BE2C (cell line): ENCODE measurements at regions not wholly inside any gene's neighbourhood (a gene's known extent, or its start where the extent isn't known, plus 50 kb on each side); places are given as distances from the start of the nearest gene placed in this dataset.

Source experiments
- DNase-seq: peaks from one replicate; pipeline ENCODE4 v3.0.0-alpha.2; 2020
- H3K27me3 ChIP-seq: fragments of 250-450 bp; sonication (Bioruptor Pico); 2 replicates; pipeline ENCODE4 v1.5.1; 2020; ENCODE audit warnings: mild to moderate bottlenecking
- H3K36me3 ChIP-seq: fragments of 250-450 bp; sonication (Bioruptor Pico); 2 replicates; pipeline ENCODE4 v1.5.1; 2020; ENCODE audit warnings: mild to moderate bottlenecking
- H3K4me1 ChIP-seq: fragments of 250-450 bp; sonication (Bioruptor Pico); 2 replicates; pipeline ENCODE4 v1.5.1; 2020
- H3K4me3 ChIP-seq: 2 replicates; pipeline ENCODE4 v1.5.1; 2011; ENCODE audit warnings: low read depth, low read length
- H3K9me3 ChIP-seq: fragments of 250-450 bp; sonication (Bioruptor Pico); 2 replicates; pipeline ENCODE4 v1.5.1; 2020
- CTCF ChIP-seq: IDR thresholded peaks from 2 replicates; pipeline ENCODE4 v1.5.1; 2012; ENCODE audit warnings: mild to moderate bottlenecking, low read depth, low read length

GRCh38 chr17:53353919-53354351, 468.8 kb upstream of the KIF2B start:
- peak; percentile 81 for DNase-seq
- Histone ChIP-seq H3K4me1 (no peaks in the 10 kb centered on the region), H3K36me3 (no peaks in the 10 kb centered on the region), H3K27me3 (no peaks in the 10 kb centered on the region), H3K9me3 (no peaks in the 10 kb centered on the region), H3K4me3 (peak overlapping the region; percentile 17; the same call in 1 of the 2 replicates)
- no peak for TF ChIP-seq CTCF

GRCh38 chr17:53344778-53345177, 477.9 kb upstream of the KIF2B start:
- Histone ChIP-seq H3K36me3 (no peaks in the 10 kb centered on the region), H3K27me3 (no peaks in the 10 kb centered on the region), H3K4me3 (no peak overlapping the region), H3K9me3 (no peaks in the 10 kb centered on the region), H3K4me1 (no peaks in the 10 kb centered on the region)
- no peak for TF ChIP-seq CTCF
- DNase-seq, result no peak

- no peak for TF ChIP-seq CTCF
- Histone ChIP-seq H3K27me3 (no peaks in the 10 kb centered on the region), H3K9me3 (no peaks in the 10 kb centered on the region), H3K4me3 (no peak overlapping the region), H3K36me3 (no peaks in the 10 kb centered on the region), H3K4me1 (no peaks in the 10 kb centered on the region)
- no peak for DNase-seq
Measured at GRCh38 chr17:53336281-53336680, 486.4 kb upstream of the KIF2B start.

- no peak for DNase-seq
Measured at GRCh38 chr17:53335443-53335842, 487.3 kb upstream of the KIF2B start.

GRCh38 chr17:53330756-53331155, 492.0 kb upstream of the KIF2B start:
- Histone ChIP-seq H3K27me3 (no peaks in the 10 kb centered on the region), H3K9me3 (no peaks in the 10 kb centered on the region), H3K4me3 (no peak overlapping the region), H3K36me3 (no peaks in the 10 kb centered on the region), H3K4me1 (no peaks in the 10 kb centered on the region)
- no peak for DNase-seq
- TF ChIP-seq CTCF, result no peak

More at GRCh38 chr17:53335443-53335842, 487.3 kb upstream of the KIF2B start:
- Histone ChIP-seq H3K9me3 (no peaks in the 10 kb centered on the region), H3K4me1 (no peaks in the 10 kb centered on the region), H3K27me3 (no peaks in the 10 kb centered on the region), H3K36me3 (no peaks in the 10 kb centered on the region), H3K4me3 (no peak overlapping the region)
- TF ChIP-seq CTCF, result no peak

- Histone ChIP-seq H3K4me1 (no peaks in the 10 kb centered on the region), H3K36me3 (no peaks in the 10 kb centered on the region), H3K4me3 (no peak overlapping the region), H3K27me3 (no peaks in the 10 kb centered on the region), H3K9me3 (no peaks in the 10 kb centered on the region)
- DNase-seq, result no peak
- TF ChIP-seq CTCF, result no peak
Measured at GRCh38 chr17:53321651-53322050, 501.1 kb upstream of the KIF2B start.
